Pancreas (tissue), 10 donors: ENCODE measurements at regions not wholly inside any gene's neighbourhood (a gene's known extent, or its start where the extent isn't known, plus 50 kb on each side); places are given as distances from the start of the nearest gene placed in this dataset.
A peak's percentile ranks its signal among the peaks of the same experiment; 100 is the strongest.

Experiments
- ATAC-seq, 4 donors: fragments of 200-7000 bp; cut with Tn5 transposase; one replicate each; pipeline versions ENCODE4 v1.8.0 to v1.9.1; 2020; ENCODE audit warnings: mild to moderate bottlenecking in 4 of 4, moderate library complexity in 4 of 4
- DNase-seq, 6 donors: peaks; one replicate each; pipeline ENCODE4 v3.0.0-alpha.2; 2020
- FAIRE-seq: peaks from 2 replicates; lab custom pipeline; 2012; peaks lifted over from hg19 to GRCh38; lab: Jason Lieb, UNC
- H3K27ac ChIP-seq, 4 donors: fragments of 200-600 bp; sonication (generic); 1 replicate in 3 of 4; 2 replicates in 1 of 4; pipeline versions ENCODE4 v1.5.0 to v1.8.0; 2020
- H3K27me3 ChIP-seq, 4 donors: fragments of 200-600 bp; one replicate each; pipeline ENCODE4 v1.8.0; 2021
- H3K36me3 ChIP-seq, 3 donors: fragments of 200-600 bp; sonication (generic) in 1 of 3; one replicate each; pipeline versions ENCODE4 v1.5.0 to v1.8.0; 2020 to 2021
- H3K4me1 ChIP-seq, 3 donors: fragments of 200-600 bp; one replicate each; pipeline ENCODE4 v1.8.0; 2021
- H3K4me3 ChIP-seq, 4 donors: fragments of 200-600 bp; sonication (generic) in 2 of 4; one replicate each; pipeline versions ENCODE4 v1.5.0 to v1.8.0; 2020 to 2021
- H3K9me3 ChIP-seq, 4 donors: fragments of 200-600 bp; one replicate each; pipeline ENCODE4 v1.8.0; 2021
- CTCF ChIP-seq, 4 donors: fragments of 200-600 bp; sonication (generic) in 3 of 4; IDR thresholded peaks; one replicate each; pipeline versions ENCODE4 v1.5.0 to v1.8.0; 2021; ENCODE audit warnings: antibody characterized with exemption in 4 of 4
- WGBS, 2 donors: extraction: QIAGEN DNeasy Blood & Tissue Kit; methylation state at CpG; one replicate each; pipeline ENCODE4 v1.1.7; 2013; 5-methylcytosine and 5-hydroxymethylcytosine counted together
- intact Hi-C, 3 donors: fragments of 100-400 bp; cut with DNase I; formaldehyde crosslinking; loops; one replicate each; pipeline versions ENCODE4 v1.11.1 to v1.14.2; 2022
- donor health status: healthy with polysubstance abuse.
- donor health status: DM: no; HTN: no; CAD: no; lungs with moderate emphysema.
- donor health status: DM: no; HTN: no; CAD: no.
- donor health status: control.
- donor health status: control.
- donor health status: Bipolar disorder and iron deficiency.
- donor health status: DM: yes; HTN: yes; CAD: no.
- donor health status: DM: no; HTN: no; CAD: no.
- donor health status: DM: no; HTN: no; CAD: no.
- donor health status: DM: yes; HTN: yes; CAD: no.

DNA sequence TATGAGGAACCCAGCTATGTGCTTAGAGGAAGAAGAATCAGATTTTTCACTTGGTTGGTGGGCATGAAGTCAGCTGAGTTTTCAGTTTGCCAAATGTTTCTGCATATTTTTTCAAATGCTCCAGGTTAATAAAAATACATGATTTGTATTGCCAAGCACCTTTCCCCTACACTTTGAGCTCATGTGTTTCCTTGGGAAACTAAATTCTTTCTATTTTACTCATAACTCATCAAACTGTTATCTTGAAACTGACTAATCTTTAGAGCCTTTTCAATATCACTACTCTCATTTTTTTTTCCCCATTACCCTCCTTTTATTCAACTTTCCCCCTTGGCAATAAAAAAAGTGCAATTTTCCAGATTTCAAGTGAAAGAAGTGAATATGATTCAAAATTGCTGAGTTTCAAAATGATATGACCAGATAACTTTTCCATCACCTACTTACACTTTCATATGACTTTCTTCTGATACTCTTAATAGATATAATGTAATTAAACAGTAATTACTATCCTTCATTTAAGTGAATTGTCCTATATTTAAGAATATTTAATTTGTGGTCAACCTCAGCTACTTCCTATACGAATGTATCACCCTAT is 91.9 kb upstream of the SOX6 start:
- H3K27ac ChIP-seq: no peak overlapping the region
- H3K36me3 ChIP-seq: no peaks in the 10 kb centered on the region
- no peak overlapping the region for H3K4me3 ChIP-seq
- no peaks in the 10 kb centered on the region for H3K4me1 ChIP-seq
- WGBS, 2 donors: 78 to 90% methylated on average over 1 of the region's 1 CpG
- no peaks in the 10 kb centered on the region for H3K27me3 ChIP-seq
- DNase-seq: no peak
- FAIRE-seq: no peak
- no peak for ATAC-seq
- intact Hi-C loops: no loop called here
- TF ChIP-seq CTCF (IDR thresholded peaks at IDR 0.05): no peak
- H3K9me3 ChIP-seq: peaks cover 0 to 3% (median 0%) of the 10 kb centered on the region in 4 donors

DNA sequence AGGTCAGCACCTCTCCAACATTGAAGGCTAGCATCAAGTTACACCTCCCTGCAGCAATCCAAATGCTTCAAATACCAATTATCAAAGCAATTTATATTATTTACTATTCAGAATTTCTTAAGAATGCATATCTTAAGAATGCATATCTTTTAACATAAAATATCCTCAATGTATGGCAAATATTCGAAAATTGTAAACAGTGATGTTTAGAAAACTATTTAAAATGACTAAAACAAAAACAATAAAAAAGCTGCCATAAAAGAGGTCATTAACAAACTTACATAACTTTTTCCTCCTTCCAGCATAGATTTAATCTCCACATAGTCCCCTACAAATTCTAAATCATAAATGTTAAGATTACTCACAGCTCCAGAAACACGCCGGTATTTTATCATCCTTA is 85.1 kb upstream of the SOX6 start:
- no peak for ATAC-seq
- Histone ChIP-seq H3K27me3 (no peaks in the 10 kb centered on the region), H3K27ac (no peak overlapping the region), H3K36me3 (no peaks in the 10 kb centered on the region), H3K4me3 (no peak overlapping the region), H3K4me1 (no peaks in the 10 kb centered on the region), H3K9me3 (no peaks in the 10 kb centered on the region)
- intact Hi-C loops: no loop called here
- DNase-seq: no peak
- TF ChIP-seq CTCF (IDR thresholded peaks at IDR 0.05): no peak
- no peak for FAIRE-seq
- 85 to 92% methylated on average over 3 of the region's 3 CpGs for WGBS, 2 donors

DNA sequence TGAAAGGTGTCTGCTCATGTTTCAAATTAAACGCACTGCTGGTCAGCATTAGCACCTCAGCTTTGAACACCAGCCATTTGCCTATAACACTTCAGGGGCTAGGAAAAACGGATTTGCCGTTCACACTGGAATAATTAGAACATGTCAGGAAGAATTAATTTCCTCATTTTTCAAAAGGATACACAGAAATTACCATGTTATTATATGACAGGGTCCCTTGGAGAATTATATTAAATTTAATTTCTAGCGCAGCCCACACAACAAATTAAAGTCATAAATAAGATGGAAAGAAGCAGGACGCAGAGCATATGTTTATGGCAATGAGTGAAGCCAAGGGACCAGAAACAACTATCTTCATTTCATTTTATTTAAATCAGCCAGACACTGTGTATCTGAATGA is 83.8 kb upstream of the SOX6 start:
- peak in 1 of 4 donors; percentile 30 for ATAC-seq
- no peak for DNase-seq
- H3K36me3 ChIP-seq: no peaks in the 10 kb centered on the region
- no peak overlapping the region for H3K27ac ChIP-seq
- 84 to 93% methylated on average over 5 of the region's 5 CpGs for WGBS, 2 donors
- no peaks in the 10 kb centered on the region for H3K27me3 ChIP-seq
- no peaks in the 10 kb centered on the region for H3K4me1 ChIP-seq
- H3K4me3 ChIP-seq: no peak overlapping the region
- H3K9me3 ChIP-seq: no peaks in the 10 kb centered on the region
- TF ChIP-seq CTCF (IDR thresholded peaks at IDR 0.05): no peak
- FAIRE-seq: no peak
- intact Hi-C loops: no loop called here

DNA sequence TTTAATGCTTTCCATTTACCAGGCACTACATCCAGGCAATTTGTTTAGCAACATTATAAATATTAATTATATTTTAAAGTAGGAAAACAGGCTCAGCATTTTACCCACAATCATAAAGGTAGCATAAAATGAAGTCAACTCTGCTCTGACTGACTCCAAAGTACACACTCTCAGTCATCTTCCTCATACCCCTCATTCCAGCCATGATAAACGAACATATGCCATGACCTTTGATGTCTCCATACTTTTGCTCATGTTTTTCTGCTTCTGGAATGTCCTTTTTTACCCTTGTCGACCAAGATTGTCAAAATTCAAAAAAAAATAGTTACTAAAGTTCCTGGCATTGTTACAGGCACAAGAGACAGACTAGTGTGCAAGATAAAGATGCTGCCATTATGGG is 77.7 kb upstream of the SOX6 start:
- no peak overlapping the region for H3K27ac ChIP-seq
- WGBS, 2 donors: 30 to 38% methylated on average over 2 of the region's 2 CpGs
- H3K27me3 ChIP-seq: no peaks in the 10 kb centered on the region
- intact Hi-C loops: no loop called here
- DNase-seq (no peak), ATAC-seq (no peak), FAIRE-seq (no peak)
- H3K4me1 ChIP-seq: peaks cover 0 to 8% (median 3%) of the 10 kb centered on the region in 3 donors
- H3K4me3 ChIP-seq: no peak overlapping the region
- H3K36me3 ChIP-seq: no peaks in the 10 kb centered on the region
- no peak for TF ChIP-seq CTCF (IDR thresholded peaks at IDR 0.05)
- no peaks in the 10 kb centered on the region for H3K9me3 ChIP-seq

- DNase-seq: no peak
- Histone ChIP-seq H3K27ac (no peak overlapping the region), H3K4me3 (no peak overlapping the region), H3K9me3 (no peaks in the 10 kb centered on the region), H3K36me3 (no peaks in the 10 kb centered on the region), H3K4me1 (peaks cover 0 to 8% (median 3%) of the 10 kb centered on the region in 3 donors), H3K27me3 (no peaks in the 10 kb centered on the region)
- no peak for FAIRE-seq
- no peak for TF ChIP-seq CTCF (IDR thresholded peaks at IDR 0.05)
- 86 to 94% methylated on average over 1 of the region's 1 CpG for WGBS, 2 donors
- ATAC-seq: no peak
- intact Hi-C loops: no loop called here
These were observed 74.3 kb upstream of the SOX6 start for GRCh38 chr11:16430674-16431073.
